SK-N-SH (cell line): ENCODE measurements at regions not wholly inside any gene's neighbourhood (a gene's known extent, or its start where the extent isn't known, plus 50 kb on each side); places are given as distances from the start of the nearest gene placed in this dataset.

Source experiments
- CTCF ChIA-PET: fragments of 300-600, 350-600 bp; formaldehyde crosslinking; extraction: SDS; loops from one replicate; lab custom pipeline; 2021; lab: Yijun Ruan, JAX
- POLR2A ChIA-PET: fragments of 350-600 bp; sonication (Branson Sonifier 250); formaldehyde crosslinking; extraction: SDS; loops from one replicate; lab custom pipeline; 2020; ENCODE audit warnings: antibody characterized with exemption, inconsistent platforms; lab: Yijun Ruan, JAX
- DNase-seq: peaks from one replicate; pipeline ENCODE4 v3.0.0; 2012
- H2AFZ ChIP-seq: fragments of 200-600 bp; sonication (generic); 2 replicates; pipeline ENCODE4 v1.8.1; 2016; ENCODE audit warnings: antibody characterized with exemption, mild to moderate bottlenecking, low read depth
- H3F3A ChIP-seq: fragments of 200-600 bp; sonication (generic); replicated peaks from 2 replicates; pipeline ENCODE3; 2016; ENCODE audit warnings: antibody characterized with exemption, mild to moderate bottlenecking; ENCODE audit not compliant: insufficient read depth
- H3K27ac ChIP-seq, 2 experiments: fragments of 200-500 bp in 1 of 2; fragments of 200-600 bp in 1 of 2; sonication (Bioruptor generic) in 1 of 2; sonication (generic), shearing (Covaris generic) in 1 of 2; 2 replicates each; pipeline versions ENCODE4 v1.5.1 to v1.6.1; 2014 to 2016; ENCODE audit warnings: low read depth in 2 of 2, inconsistent platforms in 1 of 2, low read length in 1 of 2, mild to moderate bottlenecking in 1 of 2, mixed read lengths in 1 of 2
- H3K27me3 ChIP-seq: fragments of 200-600 bp; sonication (generic), shearing (Covaris generic); 2 replicates; pipeline ENCODE4 v1.6.1; 2016; ENCODE audit warnings: mixed run types; ENCODE audit not compliant: insufficient read depth
- H3K36me3 ChIP-seq, 2 experiments: fragments of 200-500 bp in 1 of 2; fragments of 200-600 bp in 1 of 2; sonication (Bioruptor generic) in 1 of 2; sonication (generic) in 1 of 2; replicated peaks in 1 of 2; 2 replicates each; pipeline versions ENCODE3 to v1.5.1; 2014 to 2016; ENCODE audit warnings: low read length in 1 of 2, mild to moderate bottlenecking in 1 of 2; ENCODE audit not compliant: insufficient read depth in 2 of 2, control insufficient read depth in 1 of 2
- H3K4me1 ChIP-seq, 2 experiments: fragments of 200-500 bp in 1 of 2; fragments of 200-600 bp in 1 of 2; sonication (Bioruptor generic) in 1 of 2; sonication (generic), shearing (Covaris generic) in 1 of 2; 2 replicates each; pipeline versions ENCODE4 v1.5.1 to v1.6.1; 2014 to 2016; ENCODE audit warnings: low read depth in 1 of 2, low read length in 1 of 2, mixed run types in 1 of 2; ENCODE audit not compliant: insufficient read depth in 2 of 2, control insufficient read depth in 1 of 2
- H3K4me2 ChIP-seq: fragments of 200-600 bp; sonication (generic), shearing (Covaris generic); 2 replicates; pipeline ENCODE4 v1.6.1; 2017; ENCODE audit warnings: mixed run types
- H3K4me3 ChIP-seq, 2 experiments: fragments of 200-500 bp in 1 of 2; fragments of 200-600 bp in 1 of 2; sonication (Bioruptor generic) in 1 of 2; sonication (generic), shearing (Covaris generic) in 1 of 2; 2 replicates each; pipeline versions ENCODE4 v1.5.1 to v1.8.1; 2014 to 2016; ENCODE audit warnings: low read depth in 2 of 2, inconsistent platforms in 1 of 2, low read length in 1 of 2, mild to moderate bottlenecking in 1 of 2, mixed read lengths in 1 of 2, moderate library complexity in 1 of 2
- H3K79me2 ChIP-seq: fragments of 200-600 bp; sonication (generic); 2 replicates; pipeline ENCODE4 v1.8.1; 2017; ENCODE audit warnings: mild to moderate bottlenecking; ENCODE audit not compliant: insufficient read depth
- H3K9ac ChIP-seq: fragments of 200-600 bp; sonication (generic); 2 replicates; pipeline ENCODE4 v1.6.1; 2017; ENCODE audit warnings: mixed run types
- H3K9me2 ChIP-seq: fragments of 200-600 bp; sonication (generic); 2 replicates; pipeline ENCODE4 v1.6.1; 2017; ENCODE audit warnings: mixed run types
- H3K9me3 ChIP-seq: fragments of 200-600 bp; sonication (generic); 2 replicates; pipeline ENCODE4 v1.6.1; 2017; ENCODE audit warnings: mixed run types, mild to moderate bottlenecking, moderate library complexity
- H4K20me1 ChIP-seq: fragments of 200-600 bp; sonication (generic); 2 replicates; pipeline ENCODE4 v1.6.1; 2017; ENCODE audit warnings: mild to moderate bottlenecking, mixed run types; ENCODE audit not compliant: insufficient read depth
- CHD2 ChIP-seq: fragments of 150-350 bp; IDR thresholded peaks from 2 replicates; pipeline ENCODE4 v1.6.1; 2018; ENCODE audit warnings: low read length; ENCODE audit not compliant: partially characterized antibody
- CTCF ChIP-seq: fragments of 200-600 bp; sonication (generic); IDR thresholded peaks from 2 replicates; pipeline ENCODE4 v1.6.1; 2017; ENCODE audit warnings: antibody characterized with exemption, mild to moderate bottlenecking, moderate library complexity
- EP300 ChIP-seq, 2 experiments: IDR thresholded peaks; 2 replicates each; pipeline versions ENCODE4 v1.4.0 to v1.6.1; 2012; ENCODE audit warnings: borderline replicate concordance in 1 of 2, low read depth in 1 of 2, low read length in 1 of 2
- EZH2phosphoT487 ChIP-seq: fragments of 200-600 bp; sonication (generic); IDR thresholded peaks from 2 replicates; pipeline ENCODE4 v1.6.1; 2017; ENCODE audit warnings: low read depth, mixed run types, mild to moderate bottlenecking, antibody characterized with exemption, moderate library complexity, borderline replicate concordance
- FOXM1 ChIP-seq: IDR thresholded peaks from 2 replicates; pipeline ENCODE4 v1.4.0; 2012; ENCODE audit warnings: low read depth, mild to moderate bottlenecking
- JUND ChIP-seq: IDR thresholded peaks from 2 replicates; pipeline ENCODE4 v1.4.0; 2012
- MXI1 ChIP-seq: IDR thresholded peaks from 2 replicates; pipeline ENCODE4 v1.6.1; 2012; ENCODE audit warnings: mild to moderate bottlenecking, low read depth, low read length, improper control_type of control experiment
- NRF1 ChIP-seq: IDR thresholded peaks from 2 replicates; pipeline ENCODE4 v1.6.1; 2012; ENCODE audit warnings: low read depth, mild to moderate bottlenecking, low read length
- POLR2AphosphoS5 ChIP-seq: IDR thresholded peaks from 2 replicates; pipeline ENCODE4 v1.6.1; 2012; ENCODE audit warnings: low read depth, low read length
- RAD21 ChIP-seq: IDR thresholded peaks from 2 replicates; pipeline ENCODE4 v1.6.1; 2012; ENCODE audit warnings: mild to moderate bottlenecking, low read length
- RFX5 ChIP-seq: IDR thresholded peaks from 2 replicates; pipeline ENCODE4 v1.6.1; 2012; ENCODE audit warnings: mild to moderate bottlenecking, improper control_type of control experiment, low read length
- RXRA ChIP-seq: IDR thresholded peaks from 2 replicates; pipeline ENCODE4 v1.4.0; 2012; ENCODE audit warnings: low read depth, mild to moderate bottlenecking, borderline replicate concordance
- TAF1 ChIP-seq: IDR thresholded peaks from 2 replicates; pipeline ENCODE4 v1.6.1; 2012; ENCODE audit warnings: low read depth, mild to moderate bottlenecking, low read length, moderate library complexity, borderline replicate concordance
- WGBS: methylation state at CpG from one replicate; pipeline ENCODE4 v1.1.6; 2017; ENCODE audit warnings: low lambda C conversion rate; 5-methylcytosine and 5-hydroxymethylcytosine counted together
- TF ChIP-seq, protein P1 (sequence below): IDR thresholded peaks from 2 replicates; pipeline ENCODE4 v1.4.0; 2012; ENCODE audit warnings: low read depth, borderline replicate concordance
- TF ChIP-seq, protein P2 (sequence below): fragments of 150-350 bp; IDR thresholded peaks from 2 replicates; pipeline ENCODE4 v1.6.1; 2017; ENCODE audit warnings: antibody characterized with exemption, low read length, low read depth, borderline replicate concordance
- TF ChIP-seq, protein P3 (sequence below): IDR thresholded peaks from 2 replicates; pipeline ENCODE4 v1.6.1; 2012; ENCODE audit warnings: mild to moderate bottlenecking, low read depth, low read length, moderate library complexity

- Histone ChIP-seq H3K9me3 (no peaks in the 10 kb centered on the region), H3K27me3 (no peaks in the 10 kb centered on the region), H3K9ac (no peak overlapping the region), H3K79me2 (no peaks in the 10 kb centered on the region), H4K20me1 (no peaks in the 10 kb centered on the region), H3K4me3 (no peak overlapping the region), H3K36me3 (no peaks in the 10 kb centered on the region), H2AFZ (no peak overlapping the region), H3F3A (no peaks in the 10 kb centered on the region), H3K27ac (no peak overlapping the region), H3K4me2 (no peak overlapping the region), H3K9me2 (no peaks in the 10 kb centered on the region), H3K4me1 (no peaks in the 10 kb centered on the region)
- TF ChIP-seq CTCF (no peak), MXI1 (no peak), EZH2phosphoT487 (no peak), EP300 (IDR thresholded peaks at IDR 0.05; ENCODE audit: borderline replicate concordance in 1 of 2, low read depth in 1 of 2, low read length in 1 of 2) (no peak), RAD21 (no peak), POLR2AphosphoS5 (no peak), JUND (no peak), TAF1 (no peak), FOXM1 (no peak), RFX5 (no peak), NRF1 (no peak), CHD2 (no peak), RXRA (no peak)
- TF ChIP-seq, protein P1, sequence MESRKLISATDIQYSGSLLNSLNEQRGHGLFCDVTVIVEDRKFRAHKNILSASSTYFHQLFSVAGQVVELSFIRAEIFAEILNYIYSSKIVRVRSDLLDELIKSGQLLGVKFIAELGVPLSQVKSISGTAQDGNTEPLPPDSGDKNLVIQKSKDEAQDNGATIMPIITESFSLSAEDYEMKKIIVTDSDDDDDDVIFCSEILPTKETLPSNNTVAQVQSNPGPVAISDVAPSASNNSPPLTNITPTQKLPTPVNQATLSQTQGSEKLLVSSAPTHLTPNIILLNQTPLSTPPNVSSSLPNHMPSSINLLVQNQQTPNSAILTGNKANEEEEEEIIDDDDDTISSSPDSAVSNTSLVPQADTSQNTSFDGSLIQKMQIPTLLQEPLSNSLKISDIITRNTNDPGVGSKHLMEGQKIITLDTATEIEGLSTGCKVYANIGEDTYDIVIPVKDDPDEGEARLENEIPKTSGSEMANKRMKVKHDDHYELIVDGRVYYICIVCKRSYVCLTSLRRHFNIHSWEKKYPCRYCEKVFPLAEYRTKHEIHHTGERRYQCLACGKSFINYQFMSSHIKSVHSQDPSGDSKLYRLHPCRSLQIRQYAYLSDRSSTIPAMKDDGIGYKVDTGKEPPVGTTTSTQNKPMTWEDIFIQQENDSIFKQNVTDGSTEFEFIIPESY, result no peak
- TF ChIP-seq, protein P2, sequence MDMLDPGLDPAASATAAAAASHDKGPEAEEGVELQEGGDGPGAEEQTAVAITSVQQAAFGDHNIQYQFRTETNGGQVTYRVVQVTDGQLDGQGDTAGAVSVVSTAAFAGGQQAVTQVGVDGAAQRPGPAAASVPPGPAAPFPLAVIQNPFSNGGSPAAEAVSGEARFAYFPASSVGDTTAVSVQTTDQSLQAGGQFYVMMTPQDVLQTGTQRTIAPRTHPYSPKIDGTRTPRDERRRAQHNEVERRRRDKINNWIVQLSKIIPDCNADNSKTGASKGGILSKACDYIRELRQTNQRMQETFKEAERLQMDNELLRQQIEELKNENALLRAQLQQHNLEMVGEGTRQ, result no peak
- TF ChIP-seq, protein P3, sequence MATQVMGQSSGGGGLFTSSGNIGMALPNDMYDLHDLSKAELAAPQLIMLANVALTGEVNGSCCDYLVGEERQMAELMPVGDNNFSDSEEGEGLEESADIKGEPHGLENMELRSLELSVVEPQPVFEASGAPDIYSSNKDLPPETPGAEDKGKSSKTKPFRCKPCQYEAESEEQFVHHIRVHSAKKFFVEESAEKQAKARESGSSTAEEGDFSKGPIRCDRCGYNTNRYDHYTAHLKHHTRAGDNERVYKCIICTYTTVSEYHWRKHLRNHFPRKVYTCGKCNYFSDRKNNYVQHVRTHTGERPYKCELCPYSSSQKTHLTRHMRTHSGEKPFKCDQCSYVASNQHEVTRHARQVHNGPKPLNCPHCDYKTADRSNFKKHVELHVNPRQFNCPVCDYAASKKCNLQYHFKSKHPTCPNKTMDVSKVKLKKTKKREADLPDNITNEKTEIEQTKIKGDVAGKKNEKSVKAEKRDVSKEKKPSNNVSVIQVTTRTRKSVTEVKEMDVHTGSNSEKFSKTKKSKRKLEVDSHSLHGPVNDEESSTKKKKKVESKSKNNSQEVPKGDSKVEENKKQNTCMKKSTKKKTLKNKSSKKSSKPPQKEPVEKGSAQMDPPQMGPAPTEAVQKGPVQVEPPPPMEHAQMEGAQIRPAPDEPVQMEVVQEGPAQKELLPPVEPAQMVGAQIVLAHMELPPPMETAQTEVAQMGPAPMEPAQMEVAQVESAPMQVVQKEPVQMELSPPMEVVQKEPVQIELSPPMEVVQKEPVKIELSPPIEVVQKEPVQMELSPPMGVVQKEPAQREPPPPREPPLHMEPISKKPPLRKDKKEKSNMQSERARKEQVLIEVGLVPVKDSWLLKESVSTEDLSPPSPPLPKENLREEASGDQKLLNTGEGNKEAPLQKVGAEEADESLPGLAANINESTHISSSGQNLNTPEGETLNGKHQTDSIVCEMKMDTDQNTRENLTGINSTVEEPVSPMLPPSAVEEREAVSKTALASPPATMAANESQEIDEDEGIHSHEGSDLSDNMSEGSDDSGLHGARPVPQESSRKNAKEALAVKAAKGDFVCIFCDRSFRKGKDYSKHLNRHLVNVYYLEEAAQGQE, result no peak
- no peak for DNase-seq
- POLR2A ChIA-PET, result no interaction called here
- 29% methylated on average over 6 of the region's 6 CpGs for WGBS
- CTCF ChIA-PET, result no interaction called here
Observed at GRCh38 chr10:123537188-123537961, 128.8 kb upstream of the GPR26 start.
